GM18858 (cell line): ENCODE measurements at regions not wholly inside any gene's neighbourhood (a gene's known extent, or its start where the extent isn't known, plus 50 kb on each side); places are given as distances from the start of the nearest gene placed in this dataset.

Experiments used
- ATAC-seq: cut with Tn5 transposase; IDR thresholded peaks from one replicate; pipeline ENCODE4 v1.9.1; 2021; ENCODE audit not compliant: unreplicated experiment

DNA sequence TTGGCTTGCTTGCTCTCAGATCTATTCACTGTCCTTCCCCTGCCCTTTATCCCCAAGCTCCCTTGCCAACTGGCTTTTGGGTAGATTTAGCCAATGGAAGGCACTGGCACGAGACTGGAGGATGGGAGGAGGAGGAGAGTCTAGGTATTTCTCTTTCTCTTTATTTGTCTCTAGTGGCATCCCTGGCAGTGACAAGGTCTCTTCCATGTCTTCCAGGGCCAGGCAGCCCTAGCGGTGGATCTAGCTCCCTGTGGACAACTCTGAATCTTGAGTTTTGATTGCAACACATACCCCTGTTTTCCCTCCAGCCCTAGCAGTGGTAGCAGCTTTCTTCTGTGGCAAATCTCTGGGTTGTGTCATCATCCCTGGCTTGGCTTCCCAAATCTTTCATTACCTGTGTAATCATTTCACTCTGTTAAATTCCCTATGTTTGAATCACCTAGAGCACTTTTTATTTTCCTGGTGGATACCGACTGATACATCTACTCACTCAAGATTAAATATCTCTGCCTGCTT is 171.1 kb upstream of the IRX6 start:
- no peak for ATAC-seq

DNA sequence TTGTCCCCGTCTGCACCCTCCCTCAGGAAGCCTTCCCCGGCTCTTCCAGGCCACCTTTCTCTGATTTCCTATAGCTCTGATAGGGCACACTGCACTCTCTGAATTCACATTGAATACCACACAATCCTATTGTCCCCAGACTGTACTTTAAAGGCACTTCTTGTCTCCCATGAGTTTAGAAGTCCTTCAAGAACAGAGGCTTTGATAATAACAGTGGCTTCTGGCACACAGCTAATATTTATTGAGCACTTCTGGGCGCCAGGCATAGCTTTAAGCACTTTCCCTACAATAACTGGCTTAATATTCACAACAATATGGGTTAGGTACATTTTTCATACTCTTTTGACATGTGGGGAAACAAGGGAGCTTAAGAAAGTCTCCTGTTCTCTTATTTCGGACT is 169.7 kb upstream of the IRX6 start:
- ATAC-seq: no peak

DNA sequence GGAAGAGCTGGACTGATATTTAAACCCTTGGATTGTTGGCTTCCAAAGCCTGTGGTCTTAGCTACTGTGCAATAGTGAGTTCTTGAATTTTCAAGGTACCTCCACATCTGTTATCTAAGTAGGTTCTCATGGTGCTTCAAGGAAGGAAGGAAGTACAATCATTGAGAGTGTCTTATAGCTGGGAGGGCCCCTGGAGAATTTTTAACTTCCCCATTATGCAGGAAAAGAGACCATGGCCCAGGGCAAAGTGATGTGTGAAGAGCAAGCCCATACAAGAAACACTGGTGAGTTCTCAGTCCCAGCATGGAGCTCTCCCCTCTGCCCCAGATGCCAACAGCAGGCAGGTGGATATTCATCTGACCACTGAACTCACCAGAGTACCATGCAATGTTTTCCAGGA is 169.0 kb upstream of the IRX6 start:
- no peak for ATAC-seq

DNA sequence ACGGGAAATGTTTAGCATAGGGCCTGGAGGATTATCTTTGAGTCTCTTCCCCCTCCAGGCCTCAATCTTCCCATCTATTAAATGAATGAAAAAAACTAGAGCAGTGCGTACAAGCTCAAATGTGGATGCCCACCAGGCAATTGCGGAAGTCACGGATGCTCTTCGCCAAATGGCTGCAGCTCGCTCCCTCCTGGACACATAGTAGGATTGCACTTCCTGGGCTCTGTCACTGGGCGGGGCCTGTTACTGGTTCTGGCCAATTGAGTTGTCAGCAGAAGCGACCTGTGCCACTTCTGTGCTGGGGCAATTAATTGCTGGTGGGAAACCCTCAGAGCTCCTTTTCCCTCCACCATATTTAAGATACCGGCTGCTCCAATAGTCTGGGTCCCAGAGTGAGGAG is 168.2 kb upstream of the IRX6 start:
- ATAC-seq: no peak

DNA sequence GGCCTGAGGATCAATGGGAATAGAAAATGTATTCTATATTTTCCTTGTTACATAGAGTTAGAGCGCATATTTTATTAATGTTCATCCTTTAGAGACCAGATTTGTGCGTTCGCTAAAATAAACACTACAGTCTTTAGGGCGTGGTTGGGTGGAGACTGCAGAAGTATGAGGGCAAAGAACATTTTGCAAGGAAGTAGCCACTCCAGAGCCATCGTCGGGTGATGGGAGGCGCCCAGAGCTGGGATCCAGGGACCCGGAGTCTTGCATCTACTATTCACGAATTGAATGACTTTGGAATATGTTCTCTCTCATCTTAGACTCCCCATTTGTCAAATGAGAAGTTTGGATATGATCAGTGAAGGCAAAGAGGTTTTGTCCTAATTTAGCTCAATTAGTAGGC is 154.2 kb upstream of the IRX6 start:
- ATAC-seq: no peak

DNA sequence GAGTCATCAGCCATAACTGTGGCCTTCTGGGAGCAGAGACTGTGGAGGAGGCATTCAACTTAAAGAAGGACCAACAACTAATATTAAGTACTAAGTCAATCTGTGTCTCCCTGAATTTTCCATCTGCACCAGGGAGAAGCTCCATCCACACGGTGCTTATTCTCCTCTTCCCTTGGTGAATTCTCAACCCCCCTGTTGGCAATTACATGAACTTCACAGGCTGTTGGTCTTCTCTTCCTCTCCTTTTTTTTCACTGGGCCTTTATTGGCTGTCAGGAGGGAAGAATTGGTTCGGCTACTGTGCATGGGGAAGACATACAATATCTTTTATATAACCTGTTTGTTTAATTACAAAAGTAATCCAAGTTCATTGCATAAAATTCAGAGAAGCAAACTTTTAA is 152.8 kb upstream of the IRX6 start:
- ATAC-seq: no peak

DNA sequence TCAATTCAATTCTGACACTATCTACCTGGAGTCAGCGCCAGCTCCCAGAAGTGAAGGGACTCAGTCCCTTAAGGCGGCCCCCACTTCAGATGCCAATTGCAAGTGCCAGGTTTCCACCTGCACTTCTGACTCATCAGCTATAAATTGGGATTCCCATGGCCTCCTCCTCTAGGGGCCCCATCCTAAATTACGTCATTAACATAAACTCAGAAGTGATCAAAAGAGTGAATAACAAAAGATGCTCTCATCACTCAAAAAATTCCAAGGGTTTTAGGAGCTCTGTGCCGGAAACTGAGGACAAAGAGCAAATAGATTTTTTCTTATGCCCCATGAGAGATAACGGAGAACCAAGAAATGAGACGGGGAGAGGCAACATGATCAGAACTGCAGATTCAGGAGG is 148.6 kb upstream of the IRX6 start:
- ATAC-seq: no peak

DNA sequence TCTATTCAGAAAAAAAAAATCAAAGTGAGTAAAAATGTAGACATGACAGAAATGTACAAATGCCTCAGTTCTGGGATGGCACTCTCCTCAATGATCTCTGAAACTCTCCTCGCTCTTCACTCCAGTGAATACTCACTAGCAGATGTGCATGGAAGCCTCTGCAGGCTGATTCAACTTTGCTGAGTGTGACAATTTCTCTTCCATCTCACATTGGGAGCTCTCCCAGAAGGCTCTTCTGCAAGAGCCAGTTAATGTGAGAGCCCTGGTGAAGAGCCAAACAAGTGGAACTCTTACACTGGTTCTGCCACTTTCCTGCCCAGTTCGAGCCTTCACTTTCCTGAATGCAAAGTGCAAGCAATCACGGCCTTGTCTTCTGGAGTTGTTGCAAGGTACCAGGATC is 147.1 kb upstream of the IRX6 start:
- no peak for ATAC-seq

DNA sequence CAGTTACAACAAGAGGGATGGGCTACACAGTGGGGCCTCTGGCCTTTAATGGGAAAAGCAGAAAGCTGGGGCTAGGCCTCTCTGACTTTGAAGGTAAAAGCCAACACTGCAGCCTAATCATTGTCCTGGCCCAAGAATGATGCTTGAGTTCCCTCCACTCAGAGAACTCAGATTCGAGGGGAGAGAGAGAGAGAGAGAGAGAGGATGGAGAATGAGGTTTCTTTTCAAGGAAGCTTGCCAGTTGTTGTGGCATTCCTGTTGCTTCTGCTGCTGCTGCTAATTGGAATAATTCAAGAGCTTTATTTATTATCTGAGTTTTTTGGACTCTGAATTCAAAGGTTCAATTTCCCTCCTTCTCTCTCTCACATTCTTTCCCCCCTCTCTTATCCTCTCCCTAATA is 144.6 kb upstream of the IRX6 start:
- no peak for ATAC-seq

DNA sequence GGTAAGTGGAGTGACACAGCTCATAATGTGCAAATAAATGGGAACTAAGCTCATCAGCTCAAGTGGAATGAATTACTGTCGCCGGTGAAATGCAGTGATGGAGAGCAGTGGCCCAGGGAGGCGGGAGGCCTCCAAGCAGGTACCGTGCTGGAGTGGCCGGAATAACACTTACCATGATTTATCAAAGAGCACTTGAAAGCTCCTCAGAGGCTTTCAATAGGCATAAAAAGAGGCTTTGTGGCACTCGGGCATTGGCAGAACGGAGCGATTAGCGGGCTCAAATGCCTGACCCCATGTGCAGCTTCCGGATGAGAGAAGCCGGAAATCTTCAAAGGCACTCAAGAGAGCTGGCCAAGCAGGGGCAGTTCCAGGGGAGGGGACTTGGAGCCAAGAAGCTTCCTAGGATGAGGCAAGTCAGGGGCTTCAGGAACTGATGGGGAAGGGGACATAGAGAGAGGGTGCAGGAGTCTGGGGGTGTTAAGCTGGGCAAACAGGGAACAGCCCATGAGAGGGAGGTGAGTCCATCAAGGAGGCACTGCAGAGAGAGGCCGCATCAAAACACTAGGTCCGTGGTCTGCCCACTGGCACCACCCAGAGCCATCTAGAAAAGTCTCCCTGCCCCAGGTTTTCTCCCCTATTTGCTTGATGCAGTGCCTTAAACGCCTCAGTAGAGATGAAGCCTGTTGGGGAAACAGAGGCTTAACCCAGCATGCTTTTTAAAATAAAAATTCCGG is 144.0 kb upstream of the IRX6 start:
- no peak for ATAC-seq

DNA sequence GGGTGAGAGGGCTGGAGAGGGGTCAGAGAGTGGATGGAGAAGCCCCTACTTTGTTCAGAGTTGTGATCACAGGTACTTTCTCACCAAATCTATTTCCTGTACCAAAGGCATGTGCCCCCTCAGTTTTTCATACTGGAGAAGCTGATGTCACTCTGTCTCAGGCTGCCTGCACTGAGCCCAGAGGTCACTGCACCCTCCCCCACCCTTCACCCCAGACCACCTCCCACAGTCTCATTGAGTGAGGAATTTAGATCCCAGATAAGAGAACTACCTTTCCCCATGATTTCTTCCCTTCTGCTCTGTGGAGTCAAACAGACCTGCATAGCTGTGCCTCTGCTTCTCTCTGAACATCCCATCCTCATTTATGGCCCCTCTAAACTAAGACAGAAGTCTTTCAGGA is 140.0 kb upstream of the IRX6 start:
- no peak for ATAC-seq

DNA sequence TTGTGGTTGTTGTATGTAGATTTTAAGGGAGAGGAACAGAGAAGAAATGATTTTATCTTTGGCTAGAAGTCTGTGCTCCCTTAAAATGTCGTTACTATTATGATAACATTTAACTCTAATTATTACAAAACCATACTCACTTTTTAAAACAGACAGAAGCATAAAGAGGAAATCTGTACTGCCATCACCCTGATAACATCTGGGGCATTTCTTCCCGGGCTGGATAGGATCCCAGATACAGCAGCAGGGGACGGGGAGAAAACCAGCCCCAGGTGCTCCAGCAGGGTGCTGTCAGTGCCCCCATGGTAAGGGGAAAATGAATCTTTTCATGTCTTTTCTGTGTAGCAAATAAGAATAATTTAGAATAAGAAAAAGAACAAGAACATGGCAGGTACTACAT is 139.4 kb upstream of the IRX6 start:
- no peak for ATAC-seq

DNA sequence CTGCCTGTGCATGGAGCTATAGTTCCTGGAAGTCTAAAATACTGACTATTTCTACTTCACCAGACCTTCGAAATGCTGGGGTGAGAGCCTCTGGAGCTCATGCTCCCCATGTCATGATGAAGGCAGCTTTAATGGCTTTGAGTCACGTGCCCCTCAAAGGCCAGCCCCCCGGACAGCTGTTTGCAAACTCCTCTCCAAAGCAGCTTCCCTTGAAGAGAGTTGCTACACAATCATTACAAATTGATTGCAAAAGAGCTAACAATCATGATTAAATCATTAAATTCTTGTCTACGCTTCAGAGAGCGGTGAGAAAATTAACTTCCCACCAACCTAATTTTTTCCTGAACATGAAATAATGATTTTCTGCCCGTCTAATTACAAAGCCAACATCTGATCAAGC is 134.8 kb upstream of the IRX6 start:
- no peak for ATAC-seq

DNA sequence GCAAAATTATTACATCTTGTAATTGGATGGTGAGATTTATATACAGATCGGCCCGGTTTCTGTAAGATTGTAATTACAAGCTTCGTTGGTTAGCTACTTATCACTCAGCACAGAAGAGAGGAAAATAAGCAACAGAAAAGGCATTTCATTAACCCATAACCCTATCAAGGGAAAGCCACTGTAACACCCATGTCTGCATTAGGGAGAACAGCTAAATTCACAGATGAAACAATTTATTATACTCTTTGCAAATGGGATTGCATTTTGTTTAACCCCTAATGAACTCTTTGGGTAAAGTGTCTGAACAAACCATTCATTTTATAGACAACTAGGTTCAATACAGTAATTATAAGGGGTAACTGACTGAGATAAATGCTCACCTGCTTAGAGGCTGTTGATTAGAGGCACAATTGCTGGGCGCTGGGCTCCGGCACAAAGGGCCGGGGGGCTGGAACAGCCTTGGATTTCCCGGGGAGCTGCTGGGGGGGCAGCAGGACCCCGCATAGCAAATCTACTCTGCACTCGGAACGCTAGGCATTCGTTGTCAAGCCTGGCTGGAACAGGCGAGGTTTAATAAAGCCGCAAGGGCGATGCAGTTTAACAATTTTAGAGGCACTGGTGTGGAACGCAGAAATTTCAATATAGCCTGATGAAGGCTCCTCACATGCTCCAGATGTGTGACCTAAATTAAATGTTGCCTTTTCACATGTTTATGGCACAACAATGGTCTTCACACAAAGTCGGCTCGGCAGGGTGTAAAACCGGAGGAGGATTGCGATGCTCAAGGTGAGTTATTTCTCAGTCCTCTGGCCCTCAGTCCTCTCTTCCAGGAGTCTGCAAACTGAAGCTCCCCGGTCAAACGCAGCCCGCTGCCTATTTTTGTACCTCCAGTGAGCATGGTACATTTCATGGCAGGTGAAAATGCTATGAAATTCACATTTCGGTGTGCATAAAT is 134.0 kb upstream of the IRX6 start:
- ATAC-seq: no peak

DNA sequence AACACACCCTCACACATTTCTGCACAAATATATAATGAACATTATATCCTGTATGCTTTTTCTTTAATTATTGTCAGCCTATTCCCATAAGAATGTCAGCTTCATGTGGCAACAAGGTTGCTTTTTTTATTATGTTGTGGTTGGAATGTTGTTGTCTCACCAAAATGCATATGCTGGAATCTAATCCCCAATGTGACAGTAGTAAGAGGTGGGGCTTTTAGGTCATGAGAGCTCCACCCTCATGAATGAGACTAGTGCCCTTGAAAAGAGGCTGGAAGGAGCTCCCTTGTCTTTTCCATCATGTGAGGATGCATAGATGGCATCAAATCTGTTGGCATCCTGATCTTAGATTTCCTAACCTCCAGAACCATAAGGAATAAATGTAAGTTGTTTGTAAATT is 131.3 kb upstream of the IRX6 start:
- no peak for ATAC-seq

DNA sequence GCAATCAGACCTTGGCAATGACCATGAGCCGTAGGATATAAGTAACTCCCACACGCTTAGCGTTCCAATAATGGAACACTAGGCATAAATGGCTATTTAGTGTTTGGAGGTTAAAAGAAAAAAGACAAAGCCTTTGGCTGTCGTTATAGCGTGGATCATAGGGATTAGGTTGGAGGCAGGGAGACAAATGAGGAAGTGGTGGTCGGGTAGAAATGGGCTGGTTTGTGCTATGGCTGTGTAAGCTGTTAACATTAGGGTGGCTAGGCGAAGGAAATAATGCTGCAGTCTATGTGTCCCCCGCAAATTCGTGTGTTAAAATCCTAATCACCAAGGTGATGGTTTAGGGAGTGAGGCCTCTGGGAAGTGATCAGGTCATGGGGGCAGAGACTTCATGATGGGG is 120.4 kb upstream of the IRX6 start:
- no peak for ATAC-seq

DNA sequence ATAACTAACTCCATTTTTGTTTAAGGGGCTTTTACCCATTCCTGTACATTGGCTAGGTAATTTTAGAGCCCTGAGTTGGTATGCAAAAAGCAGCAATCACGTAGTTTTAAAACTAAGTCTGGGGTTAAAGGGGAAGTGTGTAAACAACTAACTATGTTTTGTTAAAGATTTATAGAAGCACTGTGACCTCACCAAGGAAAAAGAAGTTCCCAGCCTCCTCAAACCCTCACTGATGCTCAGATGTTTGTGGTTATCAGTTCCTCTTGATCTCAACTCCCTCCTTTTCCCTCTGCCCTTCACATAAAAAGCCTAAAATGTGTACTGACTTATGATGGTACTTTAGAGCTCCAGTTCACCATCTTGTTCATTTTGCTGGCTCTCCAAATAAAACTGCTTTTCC is 119.9 kb upstream of the IRX6 start:
- no peak for ATAC-seq

DNA sequence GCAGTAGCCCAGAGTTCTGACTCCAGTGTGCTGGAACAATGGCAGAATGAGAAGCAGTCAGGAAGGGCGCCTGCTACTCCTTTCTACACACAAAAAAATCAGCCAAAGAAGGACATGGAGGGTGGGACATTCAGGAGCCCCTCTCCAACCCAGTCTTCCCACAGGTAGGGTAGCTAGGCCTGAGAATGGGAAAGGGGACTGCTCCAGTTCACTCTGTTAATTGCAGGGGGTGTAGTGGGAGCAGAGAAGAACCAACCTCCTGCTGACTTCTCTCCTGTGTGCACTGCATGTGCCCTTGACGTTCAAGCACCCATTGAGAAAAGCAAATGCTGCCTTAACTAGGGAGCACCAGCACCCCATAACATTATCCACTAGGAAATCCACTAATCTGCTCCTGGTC is 119.1 kb upstream of the IRX6 start:
- ATAC-seq: no peak

DNA sequence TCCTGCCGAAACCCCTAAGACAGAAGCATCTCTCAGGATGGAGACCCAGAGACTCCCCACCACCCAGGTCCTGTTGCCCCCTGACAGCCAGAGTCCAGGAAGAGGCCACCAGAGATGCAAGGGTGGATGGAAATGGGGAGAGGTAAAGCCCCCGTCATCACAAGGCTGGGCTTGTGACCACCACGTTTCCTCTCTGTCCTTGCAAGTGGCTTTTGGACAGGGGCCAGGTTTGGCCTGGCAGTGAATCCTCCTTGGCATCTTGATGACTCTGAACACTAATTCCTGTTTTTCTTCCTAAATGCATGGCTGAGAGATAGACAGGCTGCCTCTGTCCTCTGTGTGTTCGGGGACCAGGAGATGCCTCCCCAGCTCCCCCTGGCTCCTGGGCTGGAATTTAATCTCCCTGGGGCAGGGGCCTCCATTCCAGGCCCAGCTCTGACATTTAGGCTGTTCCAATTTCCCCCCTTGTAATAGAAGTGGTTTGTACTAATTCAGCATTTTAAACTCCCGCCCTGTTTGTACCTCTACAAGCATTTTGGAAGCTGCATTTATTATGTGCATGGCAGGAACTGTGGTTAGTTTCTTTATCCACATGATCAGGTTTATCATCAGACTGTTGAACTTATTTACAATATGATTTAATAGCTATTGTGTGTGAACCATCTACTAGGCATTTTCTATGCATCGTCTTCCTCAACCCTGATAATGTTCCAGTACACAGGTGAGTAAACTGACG is 116.1 kb upstream of the IRX6 start:
- no peak for ATAC-seq

DNA sequence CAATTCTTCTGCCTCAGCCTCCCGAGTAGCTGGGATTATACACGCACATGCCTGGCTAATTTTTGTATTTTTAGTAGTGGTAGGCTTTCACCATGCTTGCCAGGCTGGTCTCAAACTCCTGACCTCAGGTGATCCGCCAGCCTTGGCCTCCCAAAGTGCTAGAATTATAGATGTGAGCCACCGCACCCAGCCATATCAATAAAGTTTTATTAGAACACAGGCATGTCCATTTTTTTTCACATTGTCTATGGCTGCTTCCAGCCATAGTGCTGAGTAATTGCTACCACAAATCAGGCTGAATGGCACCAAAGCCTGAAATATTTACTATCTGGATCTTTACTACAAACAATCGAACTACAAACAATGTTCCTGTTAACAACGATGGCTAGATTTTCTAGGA is 114.4 kb upstream of the IRX6 start:
- ATAC-seq: no peak

DNA sequence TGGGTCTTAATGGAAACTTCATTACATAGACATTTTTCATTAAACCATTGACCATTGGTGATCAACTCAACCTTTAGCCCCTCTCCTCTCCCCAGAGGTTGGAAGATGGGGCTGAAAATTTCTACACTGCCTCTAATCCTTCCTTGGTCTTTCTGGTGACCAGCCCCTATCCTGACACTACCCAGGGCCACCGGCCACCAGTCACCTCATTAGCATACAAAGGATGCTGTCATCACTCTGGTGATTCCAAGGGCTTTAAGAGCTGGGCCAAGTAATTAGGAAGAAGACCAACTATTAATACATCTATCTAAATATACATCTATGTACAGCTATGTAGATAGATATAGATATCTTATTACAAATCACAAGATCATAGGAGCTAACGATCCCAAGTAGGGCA is 111.2 kb upstream of the IRX6 start:
- ATAC-seq: no peak

DNA sequence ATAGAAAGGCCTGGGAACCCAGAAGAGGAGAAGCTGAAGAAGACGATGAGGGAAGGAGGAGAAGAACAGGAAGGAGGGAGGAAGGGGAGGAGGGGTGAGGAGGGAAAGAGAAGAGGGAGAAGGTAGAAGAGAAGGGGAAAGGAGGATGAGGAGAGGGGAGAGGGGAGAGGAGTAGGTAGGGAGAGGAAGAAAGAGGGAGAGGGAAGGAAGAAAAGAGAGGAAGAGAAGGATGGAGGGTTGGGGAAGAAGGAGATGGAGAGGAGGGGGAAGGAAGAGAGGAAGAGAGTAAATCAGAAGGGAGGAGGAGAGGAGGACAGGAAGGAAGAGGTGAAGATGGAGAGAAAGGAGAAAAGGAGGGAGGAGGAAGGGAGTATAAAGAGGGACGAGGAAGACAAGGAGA is 109.6 kb upstream of the IRX6 start:
- ATAC-seq: no peak
